ENCODE measurements at regions not wholly inside any gene's neighbourhood (a gene's known extent, or its start where the extent isn't known, plus 50 kb on each side); places are given as distances from the start of the nearest gene placed in this dataset.

DNA sequence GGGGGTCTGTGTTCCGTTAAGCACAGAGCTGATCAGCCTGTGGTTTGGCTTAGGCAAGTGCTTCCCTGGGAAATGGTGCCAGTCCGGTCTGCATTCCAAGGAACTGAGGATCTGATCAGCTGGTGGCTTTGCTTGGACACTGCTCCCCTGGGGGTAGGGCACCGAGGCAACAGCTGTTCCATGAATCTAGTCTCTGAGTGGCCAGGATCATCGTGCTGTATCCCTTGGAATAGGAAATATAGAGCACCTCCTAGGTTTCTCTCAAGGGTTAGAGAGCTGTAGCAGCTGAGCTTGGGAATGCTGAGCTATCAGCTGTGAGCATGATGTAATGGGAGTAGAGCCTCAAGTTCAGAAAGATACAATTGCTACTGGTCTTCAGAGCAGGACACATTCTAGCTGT, 863.9 kb downstream of the RAPGEF2 start:
- TF ChIP-seq EP300 (IDR thresholded peaks at IDR 0.05), result no peak
- TF ChIP-seq, protein P1, sequence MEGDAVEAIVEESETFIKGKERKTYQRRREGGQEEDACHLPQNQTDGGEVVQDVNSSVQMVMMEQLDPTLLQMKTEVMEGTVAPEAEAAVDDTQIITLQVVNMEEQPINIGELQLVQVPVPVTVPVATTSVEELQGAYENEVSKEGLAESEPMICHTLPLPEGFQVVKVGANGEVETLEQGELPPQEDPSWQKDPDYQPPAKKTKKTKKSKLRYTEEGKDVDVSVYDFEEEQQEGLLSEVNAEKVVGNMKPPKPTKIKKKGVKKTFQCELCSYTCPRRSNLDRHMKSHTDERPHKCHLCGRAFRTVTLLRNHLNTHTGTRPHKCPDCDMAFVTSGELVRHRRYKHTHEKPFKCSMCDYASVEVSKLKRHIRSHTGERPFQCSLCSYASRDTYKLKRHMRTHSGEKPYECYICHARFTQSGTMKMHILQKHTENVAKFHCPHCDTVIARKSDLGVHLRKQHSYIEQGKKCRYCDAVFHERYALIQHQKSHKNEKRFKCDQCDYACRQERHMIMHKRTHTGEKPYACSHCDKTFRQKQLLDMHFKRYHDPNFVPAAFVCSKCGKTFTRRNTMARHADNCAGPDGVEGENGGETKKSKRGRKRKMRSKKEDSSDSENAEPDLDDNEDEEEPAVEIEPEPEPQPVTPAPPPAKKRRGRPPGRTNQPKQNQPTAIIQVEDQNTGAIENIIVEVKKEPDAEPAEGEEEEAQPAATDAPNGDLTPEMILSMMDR (IDR thresholded peaks at IDR 0.05), result no peak

Measured in ovary (tissue), 3 donors.